A673 (cell line): ENCODE measurements at regions not wholly inside any gene's neighbourhood (a gene's known extent, or its start where the extent isn't known, plus 50 kb on each side); places are given as distances from the start of the nearest gene placed in this dataset.

Experiments
- EZH2 ChIP-seq: fragments of 200-600 bp; sonication (generic); IDR thresholded peaks from 2 replicates; pipeline ENCODE4 v1.6.1; 2017; ENCODE audit warnings: borderline replicate concordance, low read depth, mild to moderate bottlenecking, mixed read lengths, antibody characterized with exemption, low read length; ENCODE audit not compliant: poor library complexity, severe bottlenecking
- TF ChIP-seq, protein P1 (sequence below): fragments of 300-800, 200-600 bp; sonication (generic); conservative IDR thresholded peaks from 2 replicates; pipeline ENCODE4 v1.5.1; 2017; ENCODE audit warnings: low read depth, mild to moderate bottlenecking, antibody characterized with exemption, low read length, moderate library complexity, mixed read lengths

DNA sequence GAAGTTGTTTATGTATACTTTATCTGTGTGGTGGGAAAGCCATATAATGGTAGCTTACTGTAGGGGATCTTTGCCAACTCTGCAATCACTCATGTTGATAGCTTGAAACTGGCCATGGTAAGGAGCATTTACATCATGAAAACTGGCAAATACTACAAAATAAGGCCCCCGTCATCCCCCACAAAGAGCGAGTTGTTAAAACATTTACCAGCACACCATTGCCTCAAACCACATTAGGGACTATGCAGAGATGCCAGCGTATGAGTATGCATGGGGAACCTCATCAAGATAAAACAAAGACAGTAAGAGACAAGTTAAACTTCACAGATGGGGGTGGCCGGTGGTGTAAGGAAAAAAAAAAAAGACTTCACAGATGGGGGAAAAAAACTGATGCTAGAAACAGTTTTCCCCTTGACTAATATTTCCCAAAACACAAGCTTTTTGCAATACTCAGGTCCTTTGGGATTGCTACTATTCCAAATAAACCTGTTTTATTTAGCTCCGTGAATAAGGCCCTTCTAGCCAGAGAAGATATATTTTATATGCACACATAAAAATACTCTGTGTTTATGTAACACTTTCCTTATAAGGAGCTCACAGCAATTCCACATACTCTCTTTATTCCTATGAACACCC lies 70.6 kb upstream of the SERP2 start:
- TF ChIP-seq, protein P1, sequence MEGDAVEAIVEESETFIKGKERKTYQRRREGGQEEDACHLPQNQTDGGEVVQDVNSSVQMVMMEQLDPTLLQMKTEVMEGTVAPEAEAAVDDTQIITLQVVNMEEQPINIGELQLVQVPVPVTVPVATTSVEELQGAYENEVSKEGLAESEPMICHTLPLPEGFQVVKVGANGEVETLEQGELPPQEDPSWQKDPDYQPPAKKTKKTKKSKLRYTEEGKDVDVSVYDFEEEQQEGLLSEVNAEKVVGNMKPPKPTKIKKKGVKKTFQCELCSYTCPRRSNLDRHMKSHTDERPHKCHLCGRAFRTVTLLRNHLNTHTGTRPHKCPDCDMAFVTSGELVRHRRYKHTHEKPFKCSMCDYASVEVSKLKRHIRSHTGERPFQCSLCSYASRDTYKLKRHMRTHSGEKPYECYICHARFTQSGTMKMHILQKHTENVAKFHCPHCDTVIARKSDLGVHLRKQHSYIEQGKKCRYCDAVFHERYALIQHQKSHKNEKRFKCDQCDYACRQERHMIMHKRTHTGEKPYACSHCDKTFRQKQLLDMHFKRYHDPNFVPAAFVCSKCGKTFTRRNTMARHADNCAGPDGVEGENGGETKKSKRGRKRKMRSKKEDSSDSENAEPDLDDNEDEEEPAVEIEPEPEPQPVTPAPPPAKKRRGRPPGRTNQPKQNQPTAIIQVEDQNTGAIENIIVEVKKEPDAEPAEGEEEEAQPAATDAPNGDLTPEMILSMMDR = no peak
- TF ChIP-seq EZH2 = no peak
